Activated CD4-positive, CD25-positive, alpha-beta regulatory T cell treated with anti-CD3 and anti-CD28 coated beads, Interleukin-2, amount 50 U/mL, for 72 hours (primary cell): ENCODE measurements at regions not wholly inside any gene's neighbourhood (a gene's known extent, or its start where the extent isn't known, plus 50 kb on each side); places are given as distances from the start of the nearest gene placed in this dataset.
"Not testable (repeated sequence)": the region's sequence is repeated elsewhere in the genome, so short reads cannot be mapped to it uniquely, and the experiment has no call there.

Experiments used
- DNase-seq: peaks from one replicate; pipeline ENCODE4 v3.0.0; 2021

DNA sequence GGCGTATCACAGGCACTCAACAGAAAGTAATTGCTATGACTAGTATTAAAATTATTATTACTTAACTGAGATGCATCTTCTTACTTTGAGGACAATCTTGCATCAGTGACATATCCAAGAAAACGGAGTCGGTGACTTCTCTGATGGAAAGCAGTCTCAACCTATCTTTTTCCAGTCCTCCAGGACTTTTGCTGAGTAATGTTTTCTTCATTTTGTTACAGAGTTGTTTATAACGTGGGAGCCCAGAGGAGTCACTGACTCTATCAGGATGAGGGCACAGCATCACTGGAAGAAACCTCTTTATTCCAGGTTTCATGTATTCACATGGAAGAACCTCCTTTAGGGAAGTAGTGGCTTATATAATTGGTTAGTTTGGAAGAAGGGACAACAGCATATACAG is 51.5 kb upstream of the MELK start:
- no peak for DNase-seq

DNA sequence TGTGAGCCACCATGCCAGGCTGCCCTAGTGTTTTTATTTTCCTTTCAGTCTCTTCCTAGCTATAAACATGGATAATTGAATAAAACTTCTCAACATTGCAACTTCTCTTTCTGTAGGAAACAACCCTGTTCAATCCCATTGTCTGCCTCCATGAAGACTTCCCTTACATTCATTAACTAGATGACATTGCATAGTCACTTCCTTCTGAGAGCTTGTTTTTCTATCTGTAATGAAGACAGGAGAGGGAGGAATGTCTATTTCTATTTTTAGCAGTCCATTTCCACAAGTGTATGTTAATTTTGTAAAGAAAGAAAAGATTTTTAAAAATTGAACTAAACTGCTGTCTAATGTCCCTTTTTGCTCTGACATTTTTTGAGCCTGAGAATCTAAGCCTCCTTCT is 55.6 kb upstream of the MELK start:
- no peak for DNase-seq

DNA sequence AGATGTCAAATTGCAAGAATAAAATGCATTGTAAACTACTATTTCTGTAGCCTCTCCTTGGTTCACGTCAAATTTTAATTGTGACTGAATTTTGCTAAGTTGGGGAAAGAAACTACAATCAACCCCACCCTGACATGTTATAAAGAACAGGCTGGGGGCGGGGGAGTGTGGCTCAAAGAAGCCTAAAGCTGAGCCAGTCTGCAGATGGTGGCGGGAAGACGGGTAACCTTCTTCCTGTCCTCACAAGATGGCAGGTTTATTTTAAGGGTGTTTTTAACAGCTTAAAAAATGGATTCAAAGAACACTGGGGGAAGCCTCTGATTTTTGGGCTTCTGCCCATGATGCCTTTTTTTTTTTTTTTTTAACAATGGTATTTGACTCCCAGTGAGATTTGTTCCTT is 68.5 kb upstream of the MELK start:
- no peak for DNase-seq

- DNase-seq: no peak
Observed at GRCh38 chr9:36503172-36504088, 69.3 kb upstream of the MELK start.

DNA sequence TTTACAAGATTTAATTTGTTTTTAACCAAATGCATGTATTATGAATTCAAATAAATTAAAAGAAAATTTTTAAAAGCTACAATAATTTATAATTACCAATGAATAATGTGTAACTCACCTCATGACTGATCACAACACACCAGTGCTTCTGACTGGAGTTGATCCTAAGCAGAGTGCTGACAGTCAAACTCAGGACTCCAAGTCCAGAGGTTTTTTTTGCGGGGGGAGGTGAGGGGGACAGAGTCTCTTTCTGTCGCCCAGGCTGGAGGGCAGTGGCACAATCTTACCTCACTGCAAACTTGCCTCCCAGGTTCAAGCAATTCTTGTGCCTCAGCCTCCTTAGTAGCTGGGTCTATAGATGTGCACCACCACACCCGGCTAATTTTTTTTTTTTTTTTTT is 71.0 kb upstream of the MELK start:
- DNase-seq: no peak

GRCh38 chr9:36500931-36501330 is 71.8 kb upstream of the MELK start:
- DNase-seq: not testable (repeated sequence)

GRCh38 chr9:36499174-36499890 is 73.4 kb upstream of the MELK start:
- no peak for DNase-seq

- DNase-seq: peak; percentile 35
Observed at GRCh38 chr9:36493564-36493963, 79.1 kb upstream of the MELK start.

- DNase-seq: no peak
Observed at GRCh38 chr9:36492865-36493264, 79.8 kb upstream of the MELK start.

- no peak for DNase-seq
Observed at GRCh38 chr9:36489453-36489852, 83.2 kb upstream of the MELK start.

GRCh38 chr9:36488389-36488756 is 84.3 kb upstream of the MELK start:
- no peak for DNase-seq

GRCh38 chr9:36487482-36488388 is 85.0 kb upstream of the MELK start:
- DNase-seq: peak; percentile 87

- peak; percentile 61 for DNase-seq
Observed at GRCh38 chr9:36486933-36487481, 85.7 kb upstream of the MELK start.

- no peak for DNase-seq
Observed at GRCh38 chr9:36486329-36486932, 86.3 kb upstream of the MELK start.

- DNase-seq: no peak
Observed at GRCh38 chr9:36485647-36486328, 85.7 kb upstream of the RNF38 start.

DNA sequence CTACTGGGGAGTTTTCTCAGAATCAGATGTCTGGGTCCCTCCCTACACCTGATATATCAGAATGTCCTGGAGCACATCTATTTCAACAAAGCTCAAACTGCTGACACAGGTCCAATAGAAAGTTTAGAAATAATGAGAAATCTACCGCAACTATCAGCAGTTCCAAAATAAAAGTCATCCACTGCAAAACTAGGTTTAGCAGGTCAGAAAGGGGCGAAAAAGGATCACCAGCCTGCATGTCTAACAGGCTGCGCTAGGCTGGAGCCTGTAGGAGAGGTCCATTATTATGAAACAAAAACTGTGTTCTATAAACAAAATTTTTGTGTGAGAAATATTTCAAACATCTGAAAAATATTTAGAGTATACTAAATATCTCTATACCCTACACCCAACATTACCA is 84.1 kb upstream of the RNF38 start:
- no peak for DNase-seq

DNA sequence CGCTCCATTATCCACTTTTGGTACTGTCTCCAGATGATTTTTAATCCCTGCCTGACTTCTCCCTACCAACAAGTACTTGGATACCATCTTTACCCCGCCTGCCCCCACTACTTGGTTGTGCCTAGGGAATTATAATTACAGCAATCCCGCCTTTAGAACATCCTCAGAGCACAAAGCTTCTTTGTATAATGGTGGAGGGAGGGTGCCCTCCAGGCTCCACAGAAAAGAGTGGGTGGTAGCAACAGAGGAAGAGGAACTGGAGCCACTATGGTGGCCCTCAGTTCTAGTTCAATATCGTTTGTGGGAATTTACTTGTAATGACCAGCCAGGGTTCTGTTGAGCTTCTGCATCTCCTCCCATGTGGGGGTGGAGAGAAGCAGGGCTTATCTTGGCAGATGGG is 79.0 kb upstream of the RNF38 start:
- no peak for DNase-seq

DNA sequence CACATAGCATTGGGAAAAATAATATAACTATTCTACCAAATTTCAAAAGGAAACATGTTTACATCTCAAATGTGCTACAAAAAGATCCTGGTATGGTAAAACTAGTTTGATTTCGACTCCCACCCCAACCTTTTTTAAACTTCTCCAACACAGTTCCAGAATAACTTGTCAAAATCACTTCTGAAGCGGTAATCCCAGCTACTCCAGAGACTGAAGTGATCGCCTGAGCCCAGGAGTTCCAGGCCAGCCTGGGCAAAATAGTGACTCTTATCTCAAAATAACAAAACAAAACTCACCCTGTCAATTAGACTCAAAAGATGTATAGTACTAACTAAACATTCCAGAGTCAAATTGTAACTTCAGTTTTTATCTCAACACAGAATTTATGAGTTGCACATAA is 71.3 kb upstream of the RNF38 start:
- DNase-seq: no peak

- DNase-seq: peak; percentile 46
Observed at GRCh38 chr9:36470643-36471290, 70.7 kb upstream of the RNF38 start.

GRCh38 chr9:36463467-36463866 is 63.4 kb upstream of the RNF38 start:
- DNase-seq: no peak

DNA sequence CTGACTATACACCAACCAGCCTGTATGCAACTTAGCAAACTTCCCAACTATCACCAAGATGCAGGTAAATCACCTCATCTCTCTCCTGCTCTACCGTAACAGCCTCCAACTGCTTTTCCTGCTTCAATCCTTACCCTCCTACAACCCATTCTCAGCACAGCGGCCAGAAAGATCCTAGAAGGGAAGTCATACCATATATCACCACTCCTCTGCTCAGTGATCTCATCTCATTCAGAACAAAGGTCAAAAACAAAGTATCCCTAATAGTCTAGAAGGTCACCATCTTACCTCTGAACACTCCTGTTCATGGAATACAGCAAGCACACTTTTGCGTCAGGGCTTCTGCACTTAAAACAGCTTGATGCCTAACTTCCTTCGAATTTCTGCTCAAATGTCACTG is 62.2 kb upstream of the RNF38 start:
- DNase-seq: no peak
